ENCODE measurements at regions not wholly inside any gene's neighbourhood (a gene's known extent, or its start where the extent isn't known, plus 50 kb on each side); places are given as distances from the start of the nearest gene placed in this dataset.

- TF ChIP-seq CTCF (IDR thresholded peaks at IDR 0.05), result no peak
- TF ChIP-seq EP300 (IDR thresholded peaks at IDR 0.05), result no peak
Observed at GRCh38 chr15:100810229-100810628, 69.4 kb upstream of the ALDH1A3 start.

Data from ovary (tissue), 3 donors.